ENCODE measurements at regions not wholly inside any gene's neighbourhood (a gene's known extent, or its start where the extent isn't known, plus 50 kb on each side); places are given as distances from the start of the nearest gene placed in this dataset.

- no peak for DNase-seq
Observed at GRCh38 chr4:124803026-124803425, 90.5 kb upstream of the ANKRD50 start.

- no peak for DNase-seq
Observed at GRCh38 chr4:124797223-124797622, 84.7 kb upstream of the ANKRD50 start.

GRCh38 chr4:124790471-124790870 is 77.9 kb upstream of the ANKRD50 start:
- no peak for DNase-seq

GRCh38 chr4:124786634-124787033 is 74.1 kb upstream of the ANKRD50 start:
- no peak for DNase-seq

- DNase-seq, result no peak
Observed at GRCh38 chr4:124785645-124786044, 73.1 kb upstream of the ANKRD50 start.

- DNase-seq, result no peak
Observed at GRCh38 chr4:124783847-124784246, 71.3 kb upstream of the ANKRD50 start.

- no peak for DNase-seq
Observed at GRCh38 chr4:124777007-124777406, 64.5 kb upstream of the ANKRD50 start.

- no peak for DNase-seq
Observed at GRCh38 chr4:124768596-124769365, 56.2 kb upstream of the ANKRD50 start.

GRCh38 chr4:124762956-124763355 is 50.4 kb upstream of the ANKRD50 start:
- DNase-seq, result no peak

All from left hindlimb (tissue), 1 donor.